HCT116 (cell line): ENCODE measurements at regions not wholly inside any gene's neighbourhood (a gene's known extent, or its start where the extent isn't known, plus 50 kb on each side); places are given as distances from the start of the nearest gene placed in this dataset.

ENCODE experiments used
- CBX3 ChIP-seq: IDR thresholded peaks from 2 replicates; pipeline ENCODE4 v1.6.1; 2012; ENCODE audit warnings: low read depth
- EGR1 ChIP-seq: IDR thresholded peaks from 2 replicates; pipeline ENCODE4 v1.6.1; 2012; ENCODE audit warnings: low read depth
- EZH2 ChIP-seq: fragments of 200-600 bp; sonication (generic); IDR thresholded peaks from 2 replicates; pipeline ENCODE4 v1.6.1; 2017; ENCODE audit warnings: antibody characterized with exemption, mixed run types
- EZH2phosphoT487 ChIP-seq: fragments of 200-600 bp; IDR thresholded peaks from 2 replicates; pipeline ENCODE4 v1.6.1; 2018; ENCODE audit warnings: antibody characterized with exemption, borderline replicate concordance
- POLR2AphosphoS5 ChIP-seq: IDR thresholded peaks from 2 replicates; pipeline ENCODE4 v1.6.1; 2011; ENCODE audit warnings: mild to moderate bottlenecking, low read depth, low read length, moderate library complexity
- RAD21 ChIP-seq: IDR thresholded peaks from 2 replicates; pipeline ENCODE4 v1.6.1; 2012; ENCODE audit warnings: low read depth, mild to moderate bottlenecking
- SP1 ChIP-seq: IDR thresholded peaks from 2 replicates; pipeline ENCODE4 v1.6.1; 2012; ENCODE audit warnings: low read depth
- SRF ChIP-seq: IDR thresholded peaks from 2 replicates; pipeline ENCODE4 v1.6.1; 2012; ENCODE audit warnings: low read depth
- ZNF274 ChIP-seq: fragments of 200-500 bp; sonication (Bioruptor generic); IDR thresholded peaks from 2 replicates; pipeline ENCODE4 v1.6.1; 2014; ENCODE audit warnings: mild to moderate bottlenecking, low read depth, low read length, inconsistent platforms
- TF ChIP-seq, protein P1 (sequence below), 3 experiments: fragments of 200-600 bp in 1 of 3; sonication (generic) in 1 of 3; IDR thresholded peaks in 2 of 3; conservative IDR thresholded peaks in 1 of 3; 2 replicates each; pipeline ENCODE4 v1.5.1; 2012 to 2017; ENCODE audit warnings: low read depth in 2 of 3, low read length in 2 of 3, antibody characterized with exemption in 1 of 3, borderline replicate concordance in 1 of 3, control low read depth in 1 of 3, mild to moderate bottlenecking in 1 of 3, mixed read lengths in 1 of 3, mixed run types in 1 of 3, moderate library complexity in 1 of 3; ENCODE audit not compliant: insufficient read depth in 1 of 3
- TF ChIP-seq, protein P2 (sequence below): IDR thresholded peaks from 2 replicates; pipeline ENCODE4 v1.6.1; 2012
- TF ChIP-seq, protein P3 (sequence below): IDR thresholded peaks from 2 replicates; pipeline ENCODE4 v1.6.1; 2012

DNA sequence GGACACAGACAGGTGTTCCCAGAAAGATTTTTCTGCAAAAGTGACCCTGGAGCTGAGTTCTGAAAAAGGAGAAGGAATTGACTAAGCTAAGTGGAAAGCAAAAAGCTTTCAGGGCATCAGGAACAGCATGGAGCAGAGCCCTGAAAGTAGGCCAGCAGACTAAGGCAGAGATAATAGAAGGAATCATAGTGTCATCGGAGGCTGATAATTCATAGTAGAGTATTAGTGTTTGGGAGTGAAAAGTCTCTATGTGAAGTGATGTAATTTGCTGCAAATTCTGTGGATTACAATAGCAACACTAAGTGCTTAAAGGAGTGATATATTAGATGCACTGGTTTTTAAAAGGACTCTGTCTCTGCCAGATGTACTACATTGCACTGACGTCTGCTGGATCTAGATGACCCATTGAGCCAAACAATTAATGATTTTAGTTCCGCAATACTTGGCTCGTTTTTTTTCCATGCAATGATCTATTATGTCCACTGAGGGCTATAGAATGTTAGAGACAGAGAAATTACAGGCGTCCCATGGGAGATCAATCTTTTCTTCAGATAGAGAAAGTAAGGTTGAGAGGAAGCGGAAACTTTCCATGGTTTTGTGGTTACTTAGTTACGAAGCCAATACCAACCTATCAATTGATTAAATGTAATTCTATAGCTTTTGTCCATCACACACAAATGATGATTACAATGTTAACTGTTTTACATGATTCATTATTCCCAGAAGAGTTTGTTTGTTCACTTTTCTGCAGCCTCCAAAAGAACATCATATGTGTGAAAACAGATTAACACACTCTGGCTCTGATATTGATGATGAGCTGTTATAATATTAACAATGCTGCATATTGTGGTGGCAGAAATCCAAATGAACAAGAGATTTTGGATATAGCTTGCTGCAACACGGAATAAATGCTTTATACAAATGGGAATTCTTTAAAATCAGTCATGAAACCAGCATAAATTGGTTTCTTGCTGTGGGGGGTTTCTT is 143.7 kb downstream of the MC4R start:
- TF ChIP-seq SP1: no peak
- no peak for TF ChIP-seq ZNF274
- TF ChIP-seq EZH2phosphoT487: no peak
- TF ChIP-seq, protein P1, sequence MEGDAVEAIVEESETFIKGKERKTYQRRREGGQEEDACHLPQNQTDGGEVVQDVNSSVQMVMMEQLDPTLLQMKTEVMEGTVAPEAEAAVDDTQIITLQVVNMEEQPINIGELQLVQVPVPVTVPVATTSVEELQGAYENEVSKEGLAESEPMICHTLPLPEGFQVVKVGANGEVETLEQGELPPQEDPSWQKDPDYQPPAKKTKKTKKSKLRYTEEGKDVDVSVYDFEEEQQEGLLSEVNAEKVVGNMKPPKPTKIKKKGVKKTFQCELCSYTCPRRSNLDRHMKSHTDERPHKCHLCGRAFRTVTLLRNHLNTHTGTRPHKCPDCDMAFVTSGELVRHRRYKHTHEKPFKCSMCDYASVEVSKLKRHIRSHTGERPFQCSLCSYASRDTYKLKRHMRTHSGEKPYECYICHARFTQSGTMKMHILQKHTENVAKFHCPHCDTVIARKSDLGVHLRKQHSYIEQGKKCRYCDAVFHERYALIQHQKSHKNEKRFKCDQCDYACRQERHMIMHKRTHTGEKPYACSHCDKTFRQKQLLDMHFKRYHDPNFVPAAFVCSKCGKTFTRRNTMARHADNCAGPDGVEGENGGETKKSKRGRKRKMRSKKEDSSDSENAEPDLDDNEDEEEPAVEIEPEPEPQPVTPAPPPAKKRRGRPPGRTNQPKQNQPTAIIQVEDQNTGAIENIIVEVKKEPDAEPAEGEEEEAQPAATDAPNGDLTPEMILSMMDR (IDR thresholded peaks at IDR 0.05 in 2 of 3, conservative IDR thresholded peaks at IDR 0.05 in 1 of 3; ENCODE audit: borderline replicate concordance in 1 of 3, insufficient read depth in 1 of 3, low read depth in 2 of 3, low read length in 2 of 3): no peak
- no peak for TF ChIP-seq EGR1
- no peak for TF ChIP-seq POLR2AphosphoS5
- no peak for TF ChIP-seq RAD21
- TF ChIP-seq, protein P2, sequence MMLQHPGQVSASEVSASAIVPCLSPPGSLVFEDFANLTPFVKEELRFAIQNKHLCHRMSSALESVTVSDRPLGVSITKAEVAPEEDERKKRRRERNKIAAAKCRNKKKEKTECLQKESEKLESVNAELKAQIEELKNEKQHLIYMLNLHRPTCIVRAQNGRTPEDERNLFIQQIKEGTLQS: no peak
- TF ChIP-seq SRF: no peak
- TF ChIP-seq, protein P3, sequence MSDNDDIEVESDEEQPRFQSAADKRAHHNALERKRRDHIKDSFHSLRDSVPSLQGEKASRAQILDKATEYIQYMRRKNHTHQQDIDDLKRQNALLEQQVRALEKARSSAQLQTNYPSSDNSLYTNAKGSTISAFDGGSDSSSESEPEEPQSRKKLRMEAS: no peak
- TF ChIP-seq CBX3: no peak
- no peak for TF ChIP-seq EZH2
